Neural progenitor cell (in vitro differentiated cells): ENCODE measurements at regions not wholly inside any gene's neighbourhood (a gene's known extent, or its start where the extent isn't known, plus 50 kb on each side); places are given as distances from the start of the nearest gene placed in this dataset.
A peak's percentile ranks its signal among the peaks of the same experiment; 100 is the strongest.

Source experiments
- DNase-seq: peaks from one replicate; pipeline ENCODE4 v3.0.0-alpha.2; 2016; ENCODE audit warnings: low spot score
- H2AFZ ChIP-seq: fragments of 200-600 bp; sonication (generic); replicated peaks from 2 replicates; pipeline ENCODE4 v1.6.1; 2016; ENCODE audit warnings: antibody characterized with exemption
- H3F3A ChIP-seq: fragments of 200-600 bp; sonication (generic); 2 replicates; pipeline ENCODE4 v1.6.1; 2016; ENCODE audit warnings: antibody characterized with exemption, low read depth
- H3K27ac ChIP-seq: fragments of 200-600 bp; sonication (generic); 2 replicates; pipeline ENCODE4 v1.5.1; 2016; ENCODE audit warnings: mild to moderate bottlenecking
- H3K27me3 ChIP-seq: fragments of 200-600 bp; sonication (generic); 2 replicates; pipeline ENCODE4 v1.6.1; 2016; ENCODE audit warnings: mild to moderate bottlenecking, moderate library complexity
- H3K36me3 ChIP-seq: fragments of 200-600 bp; sonication (generic); 2 replicates; pipeline ENCODE4 v1.5.1; 2016
- H3K4me1 ChIP-seq: fragments of 200-600 bp; sonication (generic); 2 replicates; pipeline ENCODE4 v1.6.1; 2016; ENCODE audit warnings: mixed run types
- H3K4me2 ChIP-seq: fragments of 200-600 bp; sonication (generic); 2 replicates; pipeline ENCODE4 v1.6.1; 2016
- H3K4me3 ChIP-seq: fragments of 200-600 bp; sonication (generic); 2 replicates; pipeline ENCODE4 v1.5.1; 2016
- H3K79me2 ChIP-seq: fragments of 200-600 bp; sonication (generic); 2 replicates; pipeline ENCODE4 v1.6.1; 2016; ENCODE audit warnings: low read depth
- H3K9ac ChIP-seq: fragments of 200-600 bp; sonication (generic); 2 replicates; pipeline ENCODE4 v1.6.1; 2016
- H3K9me3 ChIP-seq: fragments of 200-600 bp; sonication (generic); 2 replicates; pipeline ENCODE4 v1.5.1; 2016; ENCODE audit warnings: low read depth
- H4K20me1 ChIP-seq: fragments of 200-600 bp; sonication (generic); 2 replicates; pipeline ENCODE4 v1.6.1; 2016; ENCODE audit warnings: low read depth
- H3K27ac Mint-ChIP-seq: 3 replicates; pipeline ENCODE4 v1.8.0; 2021; ENCODE audit warnings: mixed read lengths
- H3K27me3 Mint-ChIP-seq: 2 replicates; pipeline ENCODE4 v1.8.0; 2022; ENCODE audit warnings: low read depth, mild to moderate bottlenecking, inconsistent platforms, moderate library complexity, mixed read lengths; ENCODE audit not compliant: insufficient read depth
- H3K36me3 Mint-ChIP-seq: 3 replicates; pipeline ENCODE4 v1.8.0; 2021; ENCODE audit warnings: mixed read lengths
- H3K4me1 Mint-ChIP-seq: 3 replicates; pipeline ENCODE4 v1.8.0; 2021; ENCODE audit warnings: mixed read lengths
- H3K4me3 Mint-ChIP-seq: 3 replicates; pipeline ENCODE4 v1.8.0; 2021; ENCODE audit warnings: mild to moderate bottlenecking, moderate library complexity, mixed read lengths
- H3K9me3 Mint-ChIP-seq: 3 replicates; pipeline ENCODE4 v1.8.0; 2020; ENCODE audit warnings: mixed read lengths
- CTCF ChIP-seq: fragments of 200-600 bp; sonication (generic); IDR thresholded peaks from 2 replicates; pipeline ENCODE4 v1.5.1; 2017; ENCODE audit warnings: antibody characterized with exemption, mild to moderate bottlenecking
- EZH2 ChIP-seq: fragments of 200-600 bp; sonication (generic); IDR thresholded peaks from 2 replicates; pipeline ENCODE4 v1.6.1; 2017; ENCODE audit warnings: antibody characterized with exemption, mild to moderate bottlenecking, moderate library complexity
- EZH2phosphoT487 ChIP-seq: fragments of 200-600 bp; sonication (generic); IDR thresholded peaks from 2 replicates; pipeline ENCODE4 v1.6.1; 2017; ENCODE audit warnings: antibody characterized with exemption

GRCh38 chr1:237962985-237963384, 72.3 kb upstream of the ZP4 start:
- Histone ChIP-seq H3F3A (no peaks in the 10 kb centered on the region), H3K9ac (no peak overlapping the region), H3K36me3 (no peaks in the 10 kb centered on the region), H3K27ac (no peak overlapping the region), H3K79me2 (no peaks in the 10 kb centered on the region), H4K20me1 (no peaks in the 10 kb centered on the region), H3K4me1 (peaks cover 22% of the 10 kb centered on the region), H3K27me3 (no peaks in the 10 kb centered on the region), H2AFZ (no peak overlapping the region), H3K4me2 (no peak overlapping the region), H3K4me3 (no peak overlapping the region), H3K9me3 (no peaks in the 10 kb centered on the region)
- Mint-ChIP-seq H3K4me1 (peaks cover 29% of the 10 kb centered on the region), H3K36me3 (no peaks in the 10 kb centered on the region), H3K9me3 (no peaks in the 10 kb centered on the region), H3K27ac (no peak overlapping the region), H3K27me3 (peaks cover 2% of the 10 kb centered on the region), H3K4me3 (no peak overlapping the region)
- TF ChIP-seq EZH2phosphoT487, result no peak
- TF ChIP-seq EZH2, result no peak
- TF ChIP-seq CTCF, result no peak
- DNase-seq, result no peak

GRCh38 chr1:237961754-237962153, 71.0 kb upstream of the ZP4 start:
- Histone ChIP-seq H3K4me1 (peaks cover 26% of the 10 kb centered on the region), H3K79me2 (no peaks in the 10 kb centered on the region), H3K27ac (no peak overlapping the region), H2AFZ (no peak overlapping the region), H3F3A (no peaks in the 10 kb centered on the region), H3K9me3 (no peaks in the 10 kb centered on the region), H4K20me1 (no peaks in the 10 kb centered on the region), H3K9ac (no peak overlapping the region), H3K27me3 (no peaks in the 10 kb centered on the region), H3K4me3 (no peak overlapping the region), H3K4me2 (no peak overlapping the region), H3K36me3 (no peaks in the 10 kb centered on the region)
- TF ChIP-seq EZH2phosphoT487 (no peak), CTCF (no peak), EZH2 (no peak)
- H3K4me3 Mint-ChIP-seq, result no peak overlapping the region
- no peaks in the 10 kb centered on the region for H3K9me3 Mint-ChIP-seq
- no peak overlapping the region for H3K27ac Mint-ChIP-seq
- H3K27me3 Mint-ChIP-seq, result peaks cover 4% of the 10 kb centered on the region
- DNase-seq, result no peak
- H3K4me1 Mint-ChIP-seq, result peaks cover 29% of the 10 kb centered on the region
- H3K36me3 Mint-ChIP-seq, result no peaks in the 10 kb centered on the region

- Histone ChIP-seq H3K27ac (no peak overlapping the region), H4K20me1 (no peaks in the 10 kb centered on the region), H3K9me3 (no peaks in the 10 kb centered on the region), H3K4me2 (peak overlapping the region; percentile 52), H3F3A (no peaks in the 10 kb centered on the region), H3K4me3 (no peak overlapping the region), H3K4me1 (peaks cover 26% of the 10 kb centered on the region), H3K27me3 (no peaks in the 10 kb centered on the region), H2AFZ (no peak overlapping the region), H3K9ac (no peak overlapping the region), H3K79me2 (no peaks in the 10 kb centered on the region), H3K36me3 (no peaks in the 10 kb centered on the region)
- Mint-ChIP-seq H3K27me3 (peaks cover 8% of the 10 kb centered on the region), H3K4me3 (no peak overlapping the region), H3K9me3 (no peaks in the 10 kb centered on the region), H3K36me3 (no peaks in the 10 kb centered on the region), H3K4me1 (peaks cover 35% of the 10 kb centered on the region), H3K27ac (no peak overlapping the region)
- peak; percentile 52 for DNase-seq
- no peak for TF ChIP-seq EZH2
- TF ChIP-seq EZH2phosphoT487, result peak; percentile 37
- no peak for TF ChIP-seq CTCF
Measured at GRCh38 chr1:237959838-237960237, 69.1 kb upstream of the ZP4 start.

- no peak overlapping the region for H3K27ac ChIP-seq
- peak; percentile 33 for DNase-seq
- H3F3A ChIP-seq, result no peaks in the 10 kb centered on the region
- H2AFZ ChIP-seq, result no peak overlapping the region
- no peaks in the 10 kb centered on the region for H4K20me1 ChIP-seq
- no peaks in the 10 kb centered on the region for H3K9me3 Mint-ChIP-seq
- no peaks in the 10 kb centered on the region for H3K36me3 Mint-ChIP-seq
- no peaks in the 10 kb centered on the region for H3K79me2 ChIP-seq
- no peaks in the 10 kb centered on the region for H3K36me3 ChIP-seq
- no peak overlapping the region for H3K4me3 ChIP-seq
- H3K27me3 Mint-ChIP-seq, result peaks cover 6% of the 10 kb centered on the region
- peaks cover 6% of the 10 kb centered on the region for H3K4me1 Mint-ChIP-seq
- no peak overlapping the region for H3K9ac ChIP-seq
- H3K4me3 Mint-ChIP-seq, result no peak overlapping the region
- H3K27ac Mint-ChIP-seq, result no peak overlapping the region
- H3K4me1 ChIP-seq, result peaks cover 6% of the 10 kb centered on the region
- H3K4me2 ChIP-seq, result no peak overlapping the region
- TF ChIP-seq CTCF (peak; percentile 44), EZH2 (no peak)
- H3K27me3 ChIP-seq, result no peaks in the 10 kb centered on the region
- no peaks in the 10 kb centered on the region for H3K9me3 ChIP-seq
Measured at GRCh38 chr1:237953238-237953637, 62.5 kb upstream of the ZP4 start.
